ENCODE measurements at regions not wholly inside any gene's neighbourhood (a gene's known extent, or its start where the extent isn't known, plus 50 kb on each side); places are given as distances from the start of the nearest gene placed in this dataset.

DNA sequence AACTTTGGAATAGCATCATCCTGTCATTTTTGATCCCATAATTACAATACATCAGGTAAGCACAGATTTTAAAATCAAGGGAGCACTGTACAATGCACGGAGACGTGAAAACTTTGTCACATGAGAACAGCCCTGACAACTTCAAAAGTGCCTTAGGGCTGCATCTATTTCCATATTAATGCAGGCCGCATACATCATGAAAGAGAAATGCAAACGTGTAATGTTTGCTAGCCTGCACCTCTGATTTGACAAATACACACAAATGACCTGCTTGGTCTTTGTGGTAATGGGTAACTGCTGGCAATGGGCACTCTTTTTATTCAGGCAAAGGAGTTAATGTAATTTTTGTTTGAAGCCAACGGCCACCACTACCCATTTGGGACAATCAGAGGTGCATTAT, 202.0 kb upstream of the EPHA4 start:
- TF ChIP-seq JUND (IDR thresholded peaks at IDR 0.05) = no peak
- no peak for TF ChIP-seq SP1 (IDR thresholded peaks at IDR 0.05; ENCODE audit: low read depth)
- TF ChIP-seq, protein P1, sequence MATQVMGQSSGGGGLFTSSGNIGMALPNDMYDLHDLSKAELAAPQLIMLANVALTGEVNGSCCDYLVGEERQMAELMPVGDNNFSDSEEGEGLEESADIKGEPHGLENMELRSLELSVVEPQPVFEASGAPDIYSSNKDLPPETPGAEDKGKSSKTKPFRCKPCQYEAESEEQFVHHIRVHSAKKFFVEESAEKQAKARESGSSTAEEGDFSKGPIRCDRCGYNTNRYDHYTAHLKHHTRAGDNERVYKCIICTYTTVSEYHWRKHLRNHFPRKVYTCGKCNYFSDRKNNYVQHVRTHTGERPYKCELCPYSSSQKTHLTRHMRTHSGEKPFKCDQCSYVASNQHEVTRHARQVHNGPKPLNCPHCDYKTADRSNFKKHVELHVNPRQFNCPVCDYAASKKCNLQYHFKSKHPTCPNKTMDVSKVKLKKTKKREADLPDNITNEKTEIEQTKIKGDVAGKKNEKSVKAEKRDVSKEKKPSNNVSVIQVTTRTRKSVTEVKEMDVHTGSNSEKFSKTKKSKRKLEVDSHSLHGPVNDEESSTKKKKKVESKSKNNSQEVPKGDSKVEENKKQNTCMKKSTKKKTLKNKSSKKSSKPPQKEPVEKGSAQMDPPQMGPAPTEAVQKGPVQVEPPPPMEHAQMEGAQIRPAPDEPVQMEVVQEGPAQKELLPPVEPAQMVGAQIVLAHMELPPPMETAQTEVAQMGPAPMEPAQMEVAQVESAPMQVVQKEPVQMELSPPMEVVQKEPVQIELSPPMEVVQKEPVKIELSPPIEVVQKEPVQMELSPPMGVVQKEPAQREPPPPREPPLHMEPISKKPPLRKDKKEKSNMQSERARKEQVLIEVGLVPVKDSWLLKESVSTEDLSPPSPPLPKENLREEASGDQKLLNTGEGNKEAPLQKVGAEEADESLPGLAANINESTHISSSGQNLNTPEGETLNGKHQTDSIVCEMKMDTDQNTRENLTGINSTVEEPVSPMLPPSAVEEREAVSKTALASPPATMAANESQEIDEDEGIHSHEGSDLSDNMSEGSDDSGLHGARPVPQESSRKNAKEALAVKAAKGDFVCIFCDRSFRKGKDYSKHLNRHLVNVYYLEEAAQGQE (IDR thresholded peaks at IDR 0.05; ENCODE audit: low read depth) = no peak
- no peak for TF ChIP-seq CEBPB (IDR thresholded peaks at IDR 0.05; ENCODE audit: low read depth)
- TF ChIP-seq ZFX (IDR thresholded peaks at IDR 0.05) = no peak
- no peak for TF ChIP-seq ELF1 (IDR thresholded peaks at IDR 0.05; ENCODE audit: borderline replicate concordance, low read depth)
- POLR2A ChIA-PET = no interaction called here

DNA sequence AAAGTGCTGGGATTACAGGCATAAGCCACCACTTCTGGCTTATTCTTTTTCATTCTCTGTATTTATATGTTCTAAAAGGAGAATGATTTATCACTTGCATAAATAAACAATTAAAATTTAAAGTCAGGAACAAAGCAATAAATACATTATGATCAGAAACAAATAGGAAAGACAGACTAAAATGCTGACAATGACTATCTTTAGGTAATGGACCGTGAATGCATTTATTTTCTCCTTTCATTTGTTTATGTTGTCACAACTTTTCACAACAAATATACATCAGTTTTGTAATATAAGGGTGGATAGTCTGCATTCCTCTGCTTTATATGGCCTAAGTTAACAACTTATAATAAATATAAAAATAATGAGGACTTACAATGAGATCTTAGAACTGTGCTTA, 199.2 kb upstream of the EPHA4 start:
- Histone ChIP-seq H3K9me2 (ENCODE audit: insufficient read depth) (no peaks in the 10 kb centered on the region), H3K4me3 (replicated peaks in 1 of 2; ENCODE audit: low read depth in 1 of 2, low read length in 2 of 2) (no peak overlapping the region), H3K27me3 (ENCODE audit: insufficient read depth, low read length) (peaks cover 42% of the 10 kb centered on the region), H2AFZ (ENCODE audit: low read depth, low read length, poor library complexity, severe bottlenecking) (no peak overlapping the region), H3K79me2 (ENCODE audit: insufficient read depth, low read length) (no peaks in the 10 kb centered on the region), H4K20me1 (ENCODE audit: insufficient read depth) (no peaks in the 10 kb centered on the region), H3K4me1 (ENCODE audit: control insufficient read depth in 1 of 2, insufficient read depth in 2 of 2, low read length in 2 of 2) (no peaks in the 10 kb centered on the region), H3K4me2 (ENCODE audit: low read length) (no peak overlapping the region), H3K27ac (ENCODE audit: low read depth, low read length) (no peak overlapping the region), H3K36me3 (ENCODE audit: control insufficient read depth in 1 of 2, insufficient read depth in 2 of 2, low read length in 2 of 2) (no peaks in the 10 kb centered on the region), H3K9me3 (ENCODE audit: control insufficient read depth in 1 of 2, insufficient read depth in 1 of 2, low read depth in 1 of 2, low read length in 2 of 2) (no peaks in the 10 kb centered on the region), H3K9ac (ENCODE audit: low read length) (no peak overlapping the region)
- intact Hi-C loops (cut with micrococcal nuclease) = no loop called here
- no peak for ATAC-seq
- no peak for DNase-seq (ENCODE audit: low read depth, low spot score)
- ChIA-PET POLR2A (no interaction called here), CTCF (no interaction called here), RAD21 (ENCODE audit: low non-redundant PET in 1 of 2, low total read pairs in 2 of 2, uncharacterized antibody in 2 of 2, unreplicated experiment in 2 of 2) (no interaction called here)
- BruUV-seq (replicated peaks) = no TSS peak
- TF ChIP-seq ELF1 (IDR thresholded peaks at IDR 0.05; ENCODE audit: borderline replicate concordance, low read depth) (no peak), SP1 (IDR thresholded peaks at IDR 0.05; ENCODE audit: low read depth) (no peak), YY1 (IDR thresholded peaks at IDR 0.05; ENCODE audit: extremely low read depth, insufficient replicate concordance, low read depth, low read length) (no peak), SRF (IDR thresholded peaks at IDR 0.05; ENCODE audit: low read depth) (no peak), FOSL1 (IDR thresholded peaks at IDR 0.05; ENCODE audit: low read depth) (no peak)
- TF ChIP-seq, protein P2, sequence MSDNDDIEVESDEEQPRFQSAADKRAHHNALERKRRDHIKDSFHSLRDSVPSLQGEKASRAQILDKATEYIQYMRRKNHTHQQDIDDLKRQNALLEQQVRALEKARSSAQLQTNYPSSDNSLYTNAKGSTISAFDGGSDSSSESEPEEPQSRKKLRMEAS (IDR thresholded peaks at IDR 0.05) = no peak
- TF ChIP-seq, protein P1 (IDR thresholded peaks at IDR 0.05; ENCODE audit: low read depth) = no peak
- TF ChIP-seq, protein P3, sequence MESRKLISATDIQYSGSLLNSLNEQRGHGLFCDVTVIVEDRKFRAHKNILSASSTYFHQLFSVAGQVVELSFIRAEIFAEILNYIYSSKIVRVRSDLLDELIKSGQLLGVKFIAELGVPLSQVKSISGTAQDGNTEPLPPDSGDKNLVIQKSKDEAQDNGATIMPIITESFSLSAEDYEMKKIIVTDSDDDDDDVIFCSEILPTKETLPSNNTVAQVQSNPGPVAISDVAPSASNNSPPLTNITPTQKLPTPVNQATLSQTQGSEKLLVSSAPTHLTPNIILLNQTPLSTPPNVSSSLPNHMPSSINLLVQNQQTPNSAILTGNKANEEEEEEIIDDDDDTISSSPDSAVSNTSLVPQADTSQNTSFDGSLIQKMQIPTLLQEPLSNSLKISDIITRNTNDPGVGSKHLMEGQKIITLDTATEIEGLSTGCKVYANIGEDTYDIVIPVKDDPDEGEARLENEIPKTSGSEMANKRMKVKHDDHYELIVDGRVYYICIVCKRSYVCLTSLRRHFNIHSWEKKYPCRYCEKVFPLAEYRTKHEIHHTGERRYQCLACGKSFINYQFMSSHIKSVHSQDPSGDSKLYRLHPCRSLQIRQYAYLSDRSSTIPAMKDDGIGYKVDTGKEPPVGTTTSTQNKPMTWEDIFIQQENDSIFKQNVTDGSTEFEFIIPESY (IDR thresholded peaks at IDR 0.05; ENCODE audit: extremely low read depth, insufficient replicate concordance, low read length) = no peak

More for the DNA sequence above, 202.0 kb upstream of the EPHA4 start:
- ChIA-PET RAD21 (ENCODE audit: low non-redundant PET in 1 of 2, low total read pairs in 2 of 2, uncharacterized antibody in 2 of 2, unreplicated experiment in 2 of 2) (no interaction called here), CTCF (no interaction called here)
- intact Hi-C loops (cut with micrococcal nuclease) = no loop called here
- Histone ChIP-seq H3K9me2 (ENCODE audit: insufficient read depth) (no peaks in the 10 kb centered on the region), H2AFZ (ENCODE audit: low read depth, low read length, poor library complexity, severe bottlenecking) (no peak overlapping the region), H3K9me3 (ENCODE audit: control insufficient read depth in 1 of 2, insufficient read depth in 1 of 2, low read depth in 1 of 2, low read length in 2 of 2) (no peaks in the 10 kb centered on the region), H3K36me3 (ENCODE audit: control insufficient read depth in 1 of 2, insufficient read depth in 2 of 2, low read length in 2 of 2) (no peaks in the 10 kb centered on the region), H3K4me3 (replicated peaks in 1 of 2; ENCODE audit: low read depth in 1 of 2, low read length in 2 of 2) (no peak overlapping the region), H3K4me2 (ENCODE audit: low read length) (no peak overlapping the region), H3K4me1 (ENCODE audit: control insufficient read depth in 1 of 2, insufficient read depth in 2 of 2, low read length in 2 of 2) (no peaks in the 10 kb centered on the region), H3K9ac (ENCODE audit: low read length) (no peak overlapping the region), H3K27me3 (ENCODE audit: insufficient read depth, low read length) (peaks cover 26% of the 10 kb centered on the region), H3K79me2 (ENCODE audit: insufficient read depth, low read length) (no peaks in the 10 kb centered on the region), H4K20me1 (ENCODE audit: insufficient read depth) (no peaks in the 10 kb centered on the region), H3K27ac (ENCODE audit: low read depth, low read length) (no peak overlapping the region)
- DNase-seq (ENCODE audit: low read depth, low spot score) = no peak
- no peak for ATAC-seq
- BruUV-seq (replicated peaks) = no TSS peak

Data from HCT116 (cell line).